ENCODE measurements at regions not wholly inside any gene's neighbourhood (a gene's known extent, or its start where the extent isn't known, plus 50 kb on each side); places are given as distances from the start of the nearest gene placed in this dataset.

DNA sequence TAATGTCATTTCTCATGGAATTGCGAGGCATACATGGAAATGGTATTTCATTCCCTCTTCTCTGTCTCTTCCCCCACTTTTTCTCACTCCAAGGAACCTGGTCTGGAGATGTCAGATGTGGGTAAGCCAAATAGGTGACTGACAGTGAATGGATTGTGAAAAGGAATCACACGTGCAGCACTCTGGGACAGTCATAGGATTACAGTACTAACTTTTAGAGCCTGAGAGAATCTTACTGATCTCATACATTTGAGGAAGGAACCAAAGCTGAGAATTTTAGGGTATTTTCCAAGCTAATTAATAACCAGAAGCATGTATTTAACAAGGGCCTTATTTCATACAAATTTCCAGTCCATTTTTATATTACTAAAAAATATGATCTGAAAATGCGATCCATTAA lies 58.1 kb upstream of the ERBB4 start:
- TF ChIP-seq IRF3 (IDR thresholded peaks at IDR 0.05; ENCODE audit: low read depth, low read length) (no peak), GATA2 (CRISPR knock-in tag; IDR thresholded peaks at IDR 0.05) (no peak), FOXJ3 (CRISPR knock-in tag; IDR thresholded peaks at IDR 0.05) (no peak), YY1 (IDR thresholded peaks at IDR 0.05; ENCODE audit: low read depth) (no peak), RXRA (IDR thresholded peaks at IDR 0.05; ENCODE audit: borderline replicate concordance, low read depth) (no peak), POLR2AphosphoS5 (IDR thresholded peaks at IDR 0.05; ENCODE audit: low read depth, low read length) (no peak), RAD21 (IDR thresholded peaks at IDR 0.05; ENCODE audit: low read length) (no peak), GABPA (IDR thresholded peaks at IDR 0.05; ENCODE audit: low read depth) (no peak), ELF1 (IDR thresholded peaks at IDR 0.05) (no peak), FOXM1 (IDR thresholded peaks at IDR 0.05; ENCODE audit: low read depth) (no peak), TAF1 (IDR thresholded peaks at IDR 0.05; ENCODE audit: borderline replicate concordance, low read depth, low read length) (no peak), RCOR1 (IDR thresholded peaks at IDR 0.05; ENCODE audit: low read length) (no peak), EP300 (IDR thresholded peaks at IDR 0.05; ENCODE audit: borderline replicate concordance in 1 of 2, low read depth in 1 of 2, low read length in 1 of 2) (no peak)
- TF ChIP-seq, protein P1, sequence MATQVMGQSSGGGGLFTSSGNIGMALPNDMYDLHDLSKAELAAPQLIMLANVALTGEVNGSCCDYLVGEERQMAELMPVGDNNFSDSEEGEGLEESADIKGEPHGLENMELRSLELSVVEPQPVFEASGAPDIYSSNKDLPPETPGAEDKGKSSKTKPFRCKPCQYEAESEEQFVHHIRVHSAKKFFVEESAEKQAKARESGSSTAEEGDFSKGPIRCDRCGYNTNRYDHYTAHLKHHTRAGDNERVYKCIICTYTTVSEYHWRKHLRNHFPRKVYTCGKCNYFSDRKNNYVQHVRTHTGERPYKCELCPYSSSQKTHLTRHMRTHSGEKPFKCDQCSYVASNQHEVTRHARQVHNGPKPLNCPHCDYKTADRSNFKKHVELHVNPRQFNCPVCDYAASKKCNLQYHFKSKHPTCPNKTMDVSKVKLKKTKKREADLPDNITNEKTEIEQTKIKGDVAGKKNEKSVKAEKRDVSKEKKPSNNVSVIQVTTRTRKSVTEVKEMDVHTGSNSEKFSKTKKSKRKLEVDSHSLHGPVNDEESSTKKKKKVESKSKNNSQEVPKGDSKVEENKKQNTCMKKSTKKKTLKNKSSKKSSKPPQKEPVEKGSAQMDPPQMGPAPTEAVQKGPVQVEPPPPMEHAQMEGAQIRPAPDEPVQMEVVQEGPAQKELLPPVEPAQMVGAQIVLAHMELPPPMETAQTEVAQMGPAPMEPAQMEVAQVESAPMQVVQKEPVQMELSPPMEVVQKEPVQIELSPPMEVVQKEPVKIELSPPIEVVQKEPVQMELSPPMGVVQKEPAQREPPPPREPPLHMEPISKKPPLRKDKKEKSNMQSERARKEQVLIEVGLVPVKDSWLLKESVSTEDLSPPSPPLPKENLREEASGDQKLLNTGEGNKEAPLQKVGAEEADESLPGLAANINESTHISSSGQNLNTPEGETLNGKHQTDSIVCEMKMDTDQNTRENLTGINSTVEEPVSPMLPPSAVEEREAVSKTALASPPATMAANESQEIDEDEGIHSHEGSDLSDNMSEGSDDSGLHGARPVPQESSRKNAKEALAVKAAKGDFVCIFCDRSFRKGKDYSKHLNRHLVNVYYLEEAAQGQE (IDR thresholded peaks at IDR 0.05; ENCODE audit: low read depth, low read length): no peak
- Histone ChIP-seq H3K27ac (ENCODE audit: low read depth in 2 of 2, low read length in 1 of 2) (no peak overlapping the region), H3K9ac (no peak overlapping the region), H2AFZ (ENCODE audit: low read depth) (no peak overlapping the region), H3F3A (replicated peaks; ENCODE audit: insufficient read depth) (no peaks in the 10 kb centered on the region), H3K36me3 (replicated peaks in 1 of 2; ENCODE audit: control insufficient read depth in 1 of 2, insufficient read depth in 2 of 2, low read length in 1 of 2) (no peaks in the 10 kb centered on the region), H3K9me2 (no peaks in the 10 kb centered on the region), H3K27me3 (ENCODE audit: insufficient read depth) (no peaks in the 10 kb centered on the region), H3K4me2 (no peak overlapping the region), H3K4me3 (ENCODE audit: low read depth in 2 of 2, low read length in 1 of 2) (no peak overlapping the region), H3K79me2 (ENCODE audit: insufficient read depth) (no peaks in the 10 kb centered on the region), H3K4me1 (ENCODE audit: control insufficient read depth in 1 of 2, insufficient read depth in 2 of 2, low read depth in 1 of 2, low read length in 1 of 2) (no peaks in the 10 kb centered on the region; a peak in 1 of 4 replicates), H4K20me1 (ENCODE audit: insufficient read depth) (no peaks in the 10 kb centered on the region), H3K9me3 (no peaks in the 10 kb centered on the region)
- ChIA-PET POLR2A (no interaction called here), CTCF (interaction anchor here (1.1 to 2.0 kb wide), 3 partner anchors 12 to 296 kb away, joined by 3 to 8 read pairs (median 3); no protein-coding TSS in a partner anchor)
- DNase-seq: no peak
- 88% methylated on average over 3 of the region's 3 CpGs for WGBS (ENCODE audit: low lambda C conversion rate)

DNA sequence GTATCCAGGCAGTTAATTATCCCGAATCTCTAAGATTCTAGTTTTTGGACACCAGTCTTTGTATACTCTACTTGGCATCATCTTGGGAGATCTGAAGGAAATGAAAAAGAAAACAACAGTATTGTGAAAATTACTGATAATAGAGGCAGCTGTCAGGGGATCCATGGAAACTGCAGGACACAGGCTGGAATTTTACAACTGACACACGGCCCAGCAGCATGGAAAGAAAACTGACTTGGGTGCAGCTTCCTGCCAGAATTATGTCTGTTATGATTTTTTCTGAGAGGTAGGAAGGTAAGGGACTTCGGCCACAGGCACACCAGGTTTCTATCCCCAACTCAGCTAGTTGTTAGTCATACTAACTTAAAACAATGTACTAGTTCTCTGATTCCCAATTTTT lies 57.7 kb upstream of the ERBB4 start:
- Histone ChIP-seq H3K4me1 (ENCODE audit: control insufficient read depth in 1 of 2, insufficient read depth in 2 of 2, low read depth in 1 of 2, low read length in 1 of 2) (no peaks in the 10 kb centered on the region; a peak in 1 of 4 replicates), H2AFZ (ENCODE audit: low read depth) (no peak overlapping the region), H3K9ac (no peak overlapping the region), H3F3A (replicated peaks; ENCODE audit: insufficient read depth) (no peaks in the 10 kb centered on the region), H3K36me3 (replicated peaks in 1 of 2; ENCODE audit: control insufficient read depth in 1 of 2, insufficient read depth in 2 of 2, low read length in 1 of 2) (no peaks in the 10 kb centered on the region), H3K9me2 (no peaks in the 10 kb centered on the region), H3K79me2 (ENCODE audit: insufficient read depth) (no peaks in the 10 kb centered on the region), H4K20me1 (ENCODE audit: insufficient read depth) (no peaks in the 10 kb centered on the region), H3K27me3 (ENCODE audit: insufficient read depth) (no peaks in the 10 kb centered on the region), H3K27ac (ENCODE audit: low read depth in 2 of 2, low read length in 1 of 2) (no peak overlapping the region), H3K4me2 (no peak overlapping the region), H3K4me3 (ENCODE audit: low read depth in 2 of 2, low read length in 1 of 2) (no peak overlapping the region), H3K9me3 (no peaks in the 10 kb centered on the region)
- no peak for DNase-seq
- 68% methylated on average over 3 of the region's 3 CpGs for WGBS (ENCODE audit: low lambda C conversion rate)
- no peak for TF ChIP-seq MXI1 (IDR thresholded peaks at IDR 0.05; ENCODE audit: low read depth, low read length)
- ChIA-PET CTCF (interaction anchor here (1.1 to 2.0 kb wide), 3 partner anchors 12 to 296 kb away, joined by 3 to 8 read pairs (median 3); no protein-coding TSS in a partner anchor), POLR2A (no interaction called here)
